ENCODE measurements at regions not wholly inside any gene's neighbourhood (a gene's known extent, or its start where the extent isn't known, plus 50 kb on each side); places are given as distances from the start of the nearest gene placed in this dataset.
"Not testable (repeated sequence)": the region's sequence is repeated elsewhere in the genome, so short reads cannot be mapped to it uniquely, and the experiment has no call there.

DNA sequence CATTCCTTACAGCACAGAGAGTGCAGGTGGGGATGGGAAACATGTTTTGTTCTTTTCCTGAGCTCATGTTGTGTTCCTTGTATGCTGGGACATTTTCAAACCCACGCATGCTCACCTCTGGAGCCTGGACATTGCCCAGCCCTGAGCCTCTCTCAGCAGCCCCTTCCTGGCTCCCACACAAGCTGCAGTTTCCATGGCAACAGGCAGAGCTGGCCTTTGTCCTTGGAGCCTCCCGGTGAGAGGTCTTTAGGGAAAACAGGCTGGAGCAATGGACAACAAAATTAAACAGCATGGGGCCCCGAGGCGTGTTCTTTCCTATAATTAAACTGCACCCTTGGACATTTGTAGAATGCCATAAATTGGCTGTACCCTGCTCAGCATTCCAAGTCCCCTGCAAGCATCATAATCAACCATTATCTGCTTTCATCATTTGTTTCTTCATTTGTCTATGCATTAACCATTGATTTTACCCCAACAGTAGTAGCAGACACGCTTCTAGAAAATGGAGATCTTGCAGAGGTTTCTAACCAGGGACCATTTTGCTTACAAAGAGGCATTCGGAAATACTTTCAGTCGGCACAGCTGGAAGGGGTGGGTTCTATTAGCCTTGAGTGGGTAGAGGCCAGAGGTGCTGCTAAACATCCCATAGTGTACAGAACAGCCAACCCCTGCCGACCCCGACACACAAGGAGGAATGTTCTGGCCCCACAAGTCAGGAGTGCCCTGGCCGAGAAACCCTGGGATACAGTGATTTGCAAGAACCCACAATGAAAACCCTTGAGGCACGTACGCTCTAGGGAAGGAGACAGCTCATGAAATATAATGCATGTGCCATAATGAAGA lies 133.4 kb upstream of the PEG3 start:
- TF ChIP-seq, protein P1, sequence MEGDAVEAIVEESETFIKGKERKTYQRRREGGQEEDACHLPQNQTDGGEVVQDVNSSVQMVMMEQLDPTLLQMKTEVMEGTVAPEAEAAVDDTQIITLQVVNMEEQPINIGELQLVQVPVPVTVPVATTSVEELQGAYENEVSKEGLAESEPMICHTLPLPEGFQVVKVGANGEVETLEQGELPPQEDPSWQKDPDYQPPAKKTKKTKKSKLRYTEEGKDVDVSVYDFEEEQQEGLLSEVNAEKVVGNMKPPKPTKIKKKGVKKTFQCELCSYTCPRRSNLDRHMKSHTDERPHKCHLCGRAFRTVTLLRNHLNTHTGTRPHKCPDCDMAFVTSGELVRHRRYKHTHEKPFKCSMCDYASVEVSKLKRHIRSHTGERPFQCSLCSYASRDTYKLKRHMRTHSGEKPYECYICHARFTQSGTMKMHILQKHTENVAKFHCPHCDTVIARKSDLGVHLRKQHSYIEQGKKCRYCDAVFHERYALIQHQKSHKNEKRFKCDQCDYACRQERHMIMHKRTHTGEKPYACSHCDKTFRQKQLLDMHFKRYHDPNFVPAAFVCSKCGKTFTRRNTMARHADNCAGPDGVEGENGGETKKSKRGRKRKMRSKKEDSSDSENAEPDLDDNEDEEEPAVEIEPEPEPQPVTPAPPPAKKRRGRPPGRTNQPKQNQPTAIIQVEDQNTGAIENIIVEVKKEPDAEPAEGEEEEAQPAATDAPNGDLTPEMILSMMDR (conservative IDR thresholded peaks at IDR 0.05), result no peak
- TF ChIP-seq ZFX (IDR thresholded peaks at IDR 0.05), result no peak
- no peak overlapping the region for H3K27ac ChIP-seq

DNA sequence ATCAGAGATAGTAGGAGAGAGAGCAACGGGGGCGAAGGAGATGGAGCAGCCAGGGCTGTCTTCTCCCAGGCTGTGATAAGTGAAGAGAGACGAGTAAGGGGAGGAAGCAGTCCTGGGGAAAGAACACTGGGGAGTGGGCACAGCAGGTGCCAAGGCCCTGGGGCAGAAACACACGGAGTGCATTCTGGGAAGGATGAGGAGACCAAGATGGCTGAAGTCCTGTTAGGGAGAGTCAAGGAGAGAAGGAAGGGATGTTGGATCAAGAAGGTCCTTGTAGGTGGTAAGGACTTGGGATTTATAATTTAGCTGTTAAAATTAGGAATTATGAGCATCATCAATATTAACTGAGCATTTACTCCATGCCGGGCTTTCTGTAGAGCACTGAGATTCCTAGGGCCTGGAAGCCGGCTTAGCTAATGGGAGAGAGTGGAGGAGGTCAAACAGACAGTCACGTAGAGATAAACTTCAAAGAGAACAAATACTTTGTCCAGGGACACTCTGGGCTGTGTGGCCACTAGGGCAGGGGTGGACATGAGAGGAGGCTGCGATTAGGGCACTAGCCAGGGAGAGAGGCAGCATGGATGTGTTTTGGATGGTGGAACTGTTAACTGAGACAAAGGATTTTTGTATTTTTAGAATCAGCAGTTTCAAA lies 134.2 kb upstream of the PEG3 start:
- no peak for TF ChIP-seq ZFX (IDR thresholded peaks at IDR 0.05)
- TF ChIP-seq, protein P1 (conservative IDR thresholded peaks at IDR 0.05), result no peak
- H3K27ac ChIP-seq, result no peak overlapping the region

DNA sequence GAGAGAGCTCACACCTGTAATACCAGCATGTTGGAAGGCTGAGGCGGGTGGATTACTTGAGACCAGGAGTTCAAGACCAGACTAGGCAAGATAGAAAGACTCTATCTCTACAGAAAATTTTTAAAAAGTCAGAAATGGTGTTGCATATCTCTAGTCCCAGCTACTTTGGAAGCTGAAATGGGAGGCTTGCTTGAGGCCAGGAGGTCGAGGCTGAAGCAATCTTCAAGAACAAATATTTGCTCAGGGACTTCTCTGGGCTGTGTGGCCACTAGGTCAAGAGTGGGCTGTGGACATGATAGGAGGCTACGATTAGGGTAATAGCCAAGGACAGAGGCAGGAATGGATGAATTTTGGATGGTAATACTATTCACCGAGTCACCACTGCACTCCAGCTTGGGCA lies 135.8 kb upstream of the PEG3 start:
- TF ChIP-seq, protein P1 (conservative IDR thresholded peaks at IDR 0.05), result no peak
- TF ChIP-seq ZFX (IDR thresholded peaks at IDR 0.05), result no peak
- H3K27ac ChIP-seq, result no peak overlapping the region

DNA sequence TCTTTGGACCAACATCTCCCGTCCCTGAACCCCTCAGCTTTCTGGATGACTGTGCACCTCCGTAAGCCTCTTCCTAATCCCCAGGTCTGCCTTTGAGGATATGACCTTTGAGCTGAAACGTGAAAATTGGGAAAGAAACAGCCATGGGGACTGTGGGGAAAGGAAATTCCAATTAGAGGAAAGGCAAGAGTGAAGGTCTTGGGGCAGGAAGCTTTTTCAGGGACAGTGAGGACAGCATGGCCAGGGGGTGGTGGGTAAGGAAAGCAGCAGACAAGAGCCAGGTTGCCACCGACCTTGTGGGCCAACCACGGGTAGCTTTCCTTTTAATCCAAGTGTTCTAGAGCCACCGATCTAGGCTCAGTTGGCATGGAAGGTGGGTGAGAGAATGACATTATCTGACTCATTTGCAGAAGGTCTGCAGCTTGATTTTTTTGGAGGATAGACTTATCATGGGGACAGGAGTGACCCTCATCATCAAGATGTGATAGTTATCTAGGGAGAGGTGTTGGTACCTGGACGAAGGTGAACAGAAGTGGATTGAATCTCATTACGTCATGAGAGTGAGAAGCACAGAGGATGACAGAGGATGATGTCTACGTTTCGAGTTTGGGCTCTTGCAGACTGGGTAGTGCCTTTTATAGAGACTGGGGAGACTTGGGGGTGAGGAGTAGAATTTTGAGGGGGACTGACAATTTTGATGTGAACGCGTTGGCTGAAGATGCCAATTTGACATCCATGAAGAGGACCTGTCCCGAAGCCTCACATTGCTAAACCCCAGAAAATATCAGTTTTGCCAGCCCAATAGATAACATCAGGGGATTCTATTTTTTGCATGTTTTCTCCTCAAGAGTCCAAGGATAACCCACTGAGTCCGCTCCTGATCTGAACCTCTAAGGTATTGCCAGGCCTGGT lies 136.7 kb upstream of the PEG3 start:
- TF ChIP-seq ZFX (IDR thresholded peaks at IDR 0.05), result no peak
- TF ChIP-seq, protein P1 (conservative IDR thresholded peaks at IDR 0.05), result no peak

DNA sequence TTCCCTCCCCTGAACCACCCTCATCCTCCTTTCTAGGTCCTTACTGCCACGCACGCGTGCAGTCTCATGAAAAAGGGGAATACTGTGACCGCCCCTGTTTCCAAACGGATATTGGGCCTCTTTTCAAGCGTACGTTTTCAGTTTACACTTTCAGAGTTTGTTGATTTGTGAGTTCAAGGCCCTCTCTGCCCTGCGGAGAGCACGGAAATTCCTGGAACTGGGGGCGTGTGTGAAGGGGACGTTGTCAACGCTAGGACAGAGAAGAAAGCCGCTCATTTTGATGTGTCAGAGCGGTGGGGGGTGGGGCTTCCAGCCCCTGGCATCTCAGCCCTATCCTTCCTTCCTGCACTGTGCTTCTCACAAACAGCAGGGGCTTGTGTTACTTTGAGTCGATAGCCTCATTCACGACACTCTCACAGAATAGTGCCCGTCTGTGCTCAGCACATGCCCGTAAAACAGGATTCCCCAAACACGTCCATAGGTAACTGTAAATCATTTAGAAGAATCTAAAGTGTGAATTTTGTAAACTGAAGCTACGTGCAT lies 137.6 kb upstream of the PEG3 start:
- TF ChIP-seq ZFX (IDR thresholded peaks at IDR 0.05), result no peak
- TF ChIP-seq, protein P1 (conservative IDR thresholded peaks at IDR 0.05), result no peak
- H3K27ac ChIP-seq, result no peak overlapping the region

More for the DNA sequence above, 136.7 kb upstream of the PEG3 start:
- no peak overlapping the region for H3K27ac ChIP-seq

DNA sequence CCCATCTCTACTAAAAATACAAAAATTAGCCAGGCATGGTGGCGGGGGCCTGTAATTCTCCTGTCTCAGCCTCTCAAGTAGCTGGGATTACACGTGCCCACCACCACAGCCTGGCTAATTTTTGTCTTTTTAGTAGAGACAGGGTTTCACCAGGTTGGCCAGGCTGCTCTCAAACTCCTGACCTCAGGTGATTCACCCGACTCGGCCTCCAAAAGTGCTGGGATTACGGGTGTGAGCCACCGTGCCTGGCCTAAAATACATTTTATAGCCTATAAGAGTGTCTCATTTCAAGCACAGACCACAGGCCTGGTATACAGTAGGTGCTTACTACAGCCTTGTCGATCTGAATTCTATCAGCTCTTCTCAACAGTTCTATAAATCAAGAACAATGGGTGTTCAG lies 139.5 kb upstream of the USP29 start:
- H3K27ac ChIP-seq, result not testable (repeated sequence)

DNA sequence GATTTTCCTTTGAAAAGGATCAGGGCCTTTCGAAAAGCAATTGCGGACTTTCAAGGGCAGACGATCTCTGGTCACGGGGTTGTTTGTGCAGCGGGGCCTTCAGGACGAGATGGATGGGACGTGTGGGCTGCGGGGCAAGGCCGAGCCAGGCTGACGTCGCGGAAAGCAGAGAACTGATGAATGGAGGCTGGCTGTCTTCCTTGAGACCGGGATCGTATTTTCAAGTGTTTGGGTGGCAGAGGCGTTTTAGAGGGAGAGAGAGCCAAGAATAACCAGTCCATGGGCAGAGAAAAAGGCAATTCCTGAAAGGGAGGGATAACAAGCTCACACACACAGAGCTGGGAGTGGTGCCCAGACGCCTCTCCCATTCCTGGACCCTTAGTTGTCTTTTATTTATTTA lies 138.9 kb upstream of the USP29 start:
- no peak for TF ChIP-seq ZFX (IDR thresholded peaks at IDR 0.05)
- TF ChIP-seq, protein P1 (conservative IDR thresholded peaks at IDR 0.05), result no peak
- no peak overlapping the region for H3K27ac ChIP-seq

DNA sequence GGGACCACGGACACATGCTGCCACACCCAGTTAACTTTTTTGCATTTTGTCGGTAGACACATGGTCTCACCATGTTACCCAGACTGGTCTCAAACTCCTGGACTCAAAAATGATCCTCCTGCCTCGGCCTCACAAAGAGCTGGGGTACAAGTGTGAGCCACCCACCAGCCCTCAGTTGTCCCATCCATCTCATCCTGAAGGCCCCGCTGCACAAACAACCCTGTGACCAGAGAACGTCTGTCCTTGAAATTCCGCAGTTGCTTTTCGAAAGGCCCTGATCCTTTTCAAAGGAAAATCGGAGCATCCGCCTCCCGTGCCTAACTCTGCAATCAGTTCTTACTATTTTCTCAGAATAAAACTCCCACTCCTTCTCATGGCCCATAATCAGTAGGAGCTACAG lies 138.3 kb upstream of the USP29 start:
- H3K27ac ChIP-seq, result not testable (repeated sequence)

All from C4-2B (cell line).